ENCODE measurements at regions not wholly inside any gene's neighbourhood (a gene's known extent, or its start where the extent isn't known, plus 50 kb on each side); places are given as distances from the start of the nearest gene placed in this dataset.

DNA sequence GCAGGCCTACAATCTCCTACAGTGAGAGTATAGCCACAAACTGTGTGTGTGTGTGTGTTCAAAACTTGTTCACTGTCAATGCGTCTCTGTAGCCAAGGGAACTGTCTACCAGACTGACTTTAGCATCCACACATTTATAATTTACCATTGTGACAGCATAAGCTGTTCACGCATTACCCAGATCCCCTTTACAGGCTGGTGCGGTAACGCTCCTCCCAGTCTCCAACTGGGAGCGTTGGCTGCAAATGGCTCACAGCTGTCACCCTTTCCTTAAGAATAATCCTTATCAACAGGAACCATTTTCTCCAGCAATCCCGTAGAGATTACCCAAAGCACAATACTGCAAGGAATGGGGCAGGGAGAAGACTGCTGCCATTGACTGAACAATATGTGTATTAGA, 199.5 kb downstream of the GPAM start:
- TF ChIP-seq POLR2A (IDR thresholded peaks at IDR 0.05) (no peak), EP300 (IDR thresholded peaks at IDR 0.05) (no peak)
- TF ChIP-seq, protein P1, sequence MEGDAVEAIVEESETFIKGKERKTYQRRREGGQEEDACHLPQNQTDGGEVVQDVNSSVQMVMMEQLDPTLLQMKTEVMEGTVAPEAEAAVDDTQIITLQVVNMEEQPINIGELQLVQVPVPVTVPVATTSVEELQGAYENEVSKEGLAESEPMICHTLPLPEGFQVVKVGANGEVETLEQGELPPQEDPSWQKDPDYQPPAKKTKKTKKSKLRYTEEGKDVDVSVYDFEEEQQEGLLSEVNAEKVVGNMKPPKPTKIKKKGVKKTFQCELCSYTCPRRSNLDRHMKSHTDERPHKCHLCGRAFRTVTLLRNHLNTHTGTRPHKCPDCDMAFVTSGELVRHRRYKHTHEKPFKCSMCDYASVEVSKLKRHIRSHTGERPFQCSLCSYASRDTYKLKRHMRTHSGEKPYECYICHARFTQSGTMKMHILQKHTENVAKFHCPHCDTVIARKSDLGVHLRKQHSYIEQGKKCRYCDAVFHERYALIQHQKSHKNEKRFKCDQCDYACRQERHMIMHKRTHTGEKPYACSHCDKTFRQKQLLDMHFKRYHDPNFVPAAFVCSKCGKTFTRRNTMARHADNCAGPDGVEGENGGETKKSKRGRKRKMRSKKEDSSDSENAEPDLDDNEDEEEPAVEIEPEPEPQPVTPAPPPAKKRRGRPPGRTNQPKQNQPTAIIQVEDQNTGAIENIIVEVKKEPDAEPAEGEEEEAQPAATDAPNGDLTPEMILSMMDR (IDR thresholded peaks at IDR 0.05) = no peak

Data from sigmoid colon (tissue), 4 donors.